ENCODE measurements at regions not wholly inside any gene's neighbourhood (a gene's known extent, or its start where the extent isn't known, plus 50 kb on each side); places are given as distances from the start of the nearest gene placed in this dataset.
"Not testable (repeated sequence)": the region's sequence is repeated elsewhere in the genome, so short reads cannot be mapped to it uniquely, and the experiment has no call there.

DNA sequence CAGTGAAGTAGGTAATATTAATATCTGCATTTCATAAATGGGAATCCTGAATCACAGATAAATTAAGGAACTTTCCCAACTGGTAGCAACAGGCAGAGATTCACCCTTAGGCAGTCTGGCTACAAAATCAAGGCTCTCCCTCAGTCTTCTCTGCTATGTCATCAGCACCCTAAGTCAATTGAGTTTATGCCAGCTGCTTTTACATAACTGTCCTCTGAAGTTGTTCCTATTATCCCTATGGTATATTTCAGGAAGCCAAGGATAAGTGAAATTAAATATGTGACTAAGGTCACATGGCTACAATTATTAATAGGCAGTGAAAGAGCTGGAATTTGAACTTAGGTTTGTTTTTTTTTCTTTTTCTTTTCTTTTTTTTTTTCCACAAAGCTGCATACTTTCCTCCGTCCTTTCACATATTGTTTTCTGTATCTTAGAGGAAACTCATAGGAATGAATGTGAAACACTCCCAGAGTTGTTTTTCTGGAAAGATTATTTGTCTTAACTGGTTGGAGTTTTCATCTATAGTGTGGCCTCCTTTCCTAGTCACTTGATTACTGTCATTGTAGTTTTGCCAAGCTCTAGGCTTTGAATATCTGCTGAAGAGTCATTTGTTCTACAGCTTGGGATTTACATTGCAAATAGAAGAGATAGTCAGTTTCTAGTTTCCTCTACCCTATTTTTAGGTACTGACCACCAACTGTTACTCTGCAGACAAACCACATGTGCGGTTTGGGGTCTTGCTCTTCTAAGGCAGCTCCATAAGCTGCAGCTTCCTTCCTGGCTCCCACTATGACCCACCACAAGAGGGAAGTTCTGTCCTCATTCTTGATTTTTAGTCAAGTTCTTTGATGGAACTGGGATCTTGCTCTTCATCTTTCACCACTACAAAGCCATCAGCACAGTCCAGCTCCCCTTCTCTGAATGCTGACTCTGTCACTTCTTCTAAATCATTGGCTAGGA lies 338.0 kb upstream of the KIAA1217 start:
- no peak for DNase-seq (ENCODE audit: low spot score)

DNA sequence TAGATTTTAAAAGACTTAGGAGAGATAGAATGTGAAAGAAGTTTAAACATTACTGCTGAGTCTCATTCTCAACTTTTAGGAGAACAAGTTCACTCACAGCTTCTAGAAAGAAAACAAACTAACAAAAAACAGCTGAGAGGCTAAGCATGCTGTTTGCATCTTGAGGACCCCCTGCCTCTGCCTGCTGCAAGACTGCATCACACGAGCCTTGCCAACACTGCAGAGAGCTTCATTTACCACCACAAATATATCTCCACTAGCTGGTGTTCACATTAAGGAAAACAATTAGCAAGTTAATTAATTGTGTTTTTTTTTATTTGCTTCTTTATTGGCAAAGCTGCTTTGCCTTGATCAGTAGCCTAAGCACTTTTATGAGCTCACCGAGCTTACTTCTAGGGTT lies 336.6 kb upstream of the KIAA1217 start:
- no peak for DNase-seq (ENCODE audit: low spot score)

GRCh38 chr10:23877791-23878320 lies 331.1 kb upstream of the KIAA1217 start:
- DNase-seq (ENCODE audit: low spot score): no peak

GRCh38 chr10:23884670-23885069 lies 324.3 kb upstream of the KIAA1217 start:
- DNase-seq (ENCODE audit: low spot score): no peak

DNA sequence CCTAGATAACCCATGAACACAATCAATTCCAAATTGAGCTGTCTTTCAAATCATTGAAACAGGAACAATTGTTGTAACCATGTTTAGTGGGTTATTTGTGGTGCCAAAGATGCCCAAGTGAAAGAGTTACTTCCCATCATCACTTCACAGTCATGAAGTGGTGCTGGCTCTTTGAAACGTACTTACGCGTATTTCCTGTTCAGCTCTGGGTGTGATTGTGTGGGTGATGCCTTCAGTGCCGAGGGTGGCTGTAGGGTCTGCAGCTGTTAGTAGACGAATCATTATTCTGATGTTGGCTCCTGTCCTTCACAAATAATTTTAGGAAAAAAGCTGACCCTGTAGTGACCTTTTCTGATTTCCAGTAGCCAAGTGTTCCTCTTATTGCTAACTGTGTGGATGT lies 323.1 kb upstream of the KIAA1217 start:
- no peak for DNase-seq (ENCODE audit: low spot score)

- peak; percentile 8 for DNase-seq (ENCODE audit: low spot score)
Measured at GRCh38 chr10:23886355-23886754, 322.6 kb upstream of the KIAA1217 start.

GRCh38 chr10:23891301-23891700 lies 317.6 kb upstream of the KIAA1217 start:
- no peak for DNase-seq (ENCODE audit: low spot score)

GRCh38 chr10:23892296-23892695 lies 316.6 kb upstream of the KIAA1217 start:
- no peak for DNase-seq (ENCODE audit: low spot score)

DNA sequence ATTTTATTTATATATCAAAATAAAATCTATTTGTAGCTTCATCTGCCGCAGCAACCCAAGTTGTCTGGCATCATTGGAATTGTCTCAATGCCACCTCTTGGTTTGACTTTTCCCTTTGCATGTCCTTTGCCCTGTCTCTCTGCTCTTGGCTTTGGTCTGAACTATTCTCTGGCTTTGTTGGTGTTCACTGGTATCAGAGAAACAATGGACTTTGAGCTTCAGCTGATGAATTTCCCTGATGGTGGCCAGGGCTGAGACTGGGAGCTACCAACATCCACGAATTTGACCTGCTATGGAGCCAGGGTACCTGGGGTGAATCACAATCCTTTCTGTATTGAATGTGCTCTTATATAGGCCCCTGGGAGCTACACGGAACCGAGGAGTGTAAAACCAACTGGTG lies 311.7 kb upstream of the KIAA1217 start:
- DNase-seq (ENCODE audit: low spot score): no peak

- no peak for DNase-seq (ENCODE audit: low spot score)
Measured at GRCh38 chr10:23897861-23898260, 311.1 kb upstream of the KIAA1217 start.

GRCh38 chr10:23899166-23899565 lies 309.8 kb upstream of the KIAA1217 start:
- no peak for DNase-seq (ENCODE audit: low spot score)

DNA sequence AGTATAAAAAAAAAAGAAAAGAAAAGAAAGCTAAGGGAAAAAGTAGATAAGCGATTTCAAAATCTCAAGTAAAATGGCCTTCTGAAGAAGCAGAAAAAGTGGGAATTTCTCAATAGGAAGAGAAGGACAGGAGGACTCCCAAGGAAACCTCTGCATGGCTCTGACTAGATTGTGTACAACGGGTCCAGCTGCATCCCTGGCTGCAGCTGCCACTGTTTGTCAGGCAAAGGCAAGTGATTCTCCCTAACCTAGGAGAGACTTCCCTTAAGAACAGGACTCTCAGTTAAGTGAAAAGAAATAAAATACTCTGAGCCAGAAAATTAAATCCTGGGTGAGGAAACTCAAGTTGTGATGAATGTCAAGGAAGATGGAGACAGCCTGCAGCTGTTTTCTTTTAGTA lies 298.6 kb upstream of the KIAA1217 start:
- no peak for DNase-seq (ENCODE audit: low spot score)

GRCh38 chr10:23912884-23913404 lies 296.0 kb upstream of the KIAA1217 start:
- no peak for DNase-seq (ENCODE audit: low spot score)

GRCh38 chr10:23914641-23915040 lies 294.3 kb upstream of the KIAA1217 start:
- no peak for DNase-seq (ENCODE audit: low spot score)

DNA sequence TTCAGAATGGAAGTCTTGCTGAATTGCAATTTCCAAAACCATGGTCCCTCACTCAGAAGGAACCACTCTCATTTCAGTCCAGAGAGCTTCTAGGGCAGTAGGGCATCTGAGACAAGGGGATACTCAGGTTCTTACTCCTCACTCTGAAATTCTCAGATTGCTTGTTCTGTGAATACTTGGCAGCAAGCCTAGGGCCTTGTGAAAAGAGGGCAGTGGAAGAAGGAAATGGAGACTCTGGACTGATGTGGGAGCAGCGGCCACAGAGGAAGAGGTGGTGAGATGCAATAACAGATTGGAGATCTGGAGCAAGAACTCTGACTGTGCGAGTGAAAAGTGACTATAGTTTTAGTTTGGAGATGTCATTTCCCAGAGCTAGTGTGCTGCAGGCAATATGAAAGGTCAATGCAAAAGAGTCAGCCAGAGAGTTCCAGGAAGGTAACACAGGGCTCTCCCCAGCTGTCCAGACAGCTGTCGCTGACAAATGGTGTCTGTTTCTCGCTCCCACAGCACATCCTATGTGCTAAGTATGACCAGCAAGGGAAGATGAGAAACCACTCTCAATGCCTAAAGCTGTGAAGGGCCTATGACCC lies 291.6 kb upstream of the KIAA1217 start:
- no peak for DNase-seq (ENCODE audit: low spot score)

DNA sequence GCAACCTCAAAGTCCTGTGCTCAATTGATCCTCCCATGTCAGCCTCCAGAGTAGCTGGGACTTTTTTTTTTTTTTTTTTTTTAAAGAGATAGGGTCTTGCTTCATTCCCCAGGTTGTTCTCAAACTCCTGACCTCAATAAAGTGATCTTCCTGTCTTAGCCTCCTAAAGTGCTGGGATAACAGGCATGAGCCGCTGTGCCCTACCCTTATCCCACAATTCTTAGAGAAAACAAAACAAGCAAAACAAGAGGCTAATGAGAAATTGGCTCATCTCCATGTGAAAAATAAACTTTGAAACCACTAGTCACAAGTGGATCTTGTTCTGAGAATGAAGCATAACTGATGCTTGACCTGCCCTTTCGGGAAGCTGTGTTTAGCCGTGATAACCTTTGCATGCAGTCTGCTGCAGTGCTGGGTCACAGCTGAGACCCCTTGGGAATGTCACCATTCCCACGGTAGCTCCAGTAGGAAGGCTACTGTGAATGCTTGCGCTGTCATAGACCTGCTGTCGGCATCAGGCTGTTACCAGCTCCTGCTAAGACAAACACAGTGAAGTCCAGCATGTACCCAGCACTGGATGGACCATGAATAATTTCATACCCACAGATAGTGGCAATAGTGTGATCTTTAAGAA lies 290.7 kb upstream of the KIAA1217 start:
- DNase-seq (ENCODE audit: low spot score): no peak

GRCh38 chr10:23918839-23919238 lies 290.1 kb upstream of the KIAA1217 start:
- peak; percentile 55 for DNase-seq (ENCODE audit: low spot score)

DNA sequence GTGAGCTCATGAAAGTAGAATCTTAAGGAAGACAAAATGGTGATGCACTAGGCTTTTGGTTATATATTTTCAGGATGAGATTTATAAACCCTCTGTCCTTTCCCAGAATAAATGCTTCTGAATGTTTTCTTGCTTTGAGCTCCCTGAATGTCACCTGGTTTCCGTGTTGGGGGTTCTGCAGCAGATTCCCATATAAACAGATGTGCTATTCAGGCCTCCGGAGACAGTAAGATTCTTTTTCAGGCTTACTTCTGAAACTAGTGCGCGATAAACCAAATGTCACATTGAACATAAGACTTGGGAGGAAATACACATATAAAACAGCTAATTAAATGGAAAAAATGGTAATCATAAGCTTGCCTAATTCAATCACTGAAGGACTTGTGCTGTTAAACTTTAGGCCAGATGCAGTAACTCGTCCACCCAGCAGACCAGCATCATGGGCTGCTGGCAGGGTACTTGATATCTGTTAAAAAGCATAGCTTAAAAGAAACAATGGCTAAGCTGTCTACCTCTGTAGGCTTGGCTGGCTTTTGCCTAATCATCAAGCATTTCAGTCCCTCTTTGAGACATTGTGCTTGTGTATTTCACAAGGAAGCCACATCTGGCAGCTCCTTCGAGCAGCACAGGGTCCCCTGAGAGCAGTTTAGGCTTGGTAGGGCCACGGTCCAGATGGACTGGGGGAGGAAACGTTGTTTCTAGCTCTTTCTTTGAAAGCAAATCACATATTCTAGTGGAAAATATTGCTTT lies 281.2 kb upstream of the KIAA1217 start:
- no peak for DNase-seq (ENCODE audit: low spot score)

GRCh38 chr10:23934023-23934422 lies 274.9 kb upstream of the KIAA1217 start:
- not testable (repeated sequence) for DNase-seq (ENCODE audit: low spot score)

GRCh38 chr10:23945845-23946244 lies 263.1 kb upstream of the KIAA1217 start:
- DNase-seq (ENCODE audit: low spot score): no peak

- DNase-seq (ENCODE audit: low spot score): no peak
Measured at GRCh38 chr10:23951841-23952240, 257.1 kb upstream of the KIAA1217 start.

Data from RKO (cell line).